ENCODE measurements at regions not wholly inside any gene's neighbourhood (a gene's known extent, or its start where the extent isn't known, plus 50 kb on each side); places are given as distances from the start of the nearest gene placed in this dataset.
A peak's percentile ranks its signal among the peaks of the same experiment; 100 is the strongest.
"Not testable (repeated sequence)": the region's sequence is repeated elsewhere in the genome, so short reads cannot be mapped to it uniquely, and the experiment has no call there.

- H3K4me3 ChIP-seq (ENCODE audit: low read depth, low read length) = no peak overlapping the region
- TF ChIP-seq CTCF (IDR thresholded peaks at IDR 0.05; ENCODE audit: insufficient read depth, low read length, poor library complexity, severe bottlenecking) = no peak
- no peak for DNase-seq (ENCODE audit: low read depth)
- no peaks in the 10 kb centered on the region for H3K36me3 ChIP-seq (ENCODE audit: control insufficient read depth, insufficient read depth, low read length)
- no peaks in the 10 kb centered on the region for H3K27me3 ChIP-seq (ENCODE audit: control insufficient read depth, insufficient read depth, low read length)
Observed at GRCh38 chr22:25318081-25318823, 98.8 kb downstream of the CRYBB2 start.

- H3K4me3 ChIP-seq (ENCODE audit: low read depth, low read length) = no peak overlapping the region
- TF ChIP-seq CTCF (IDR thresholded peaks at IDR 0.05; ENCODE audit: insufficient read depth, low read length, poor library complexity, severe bottlenecking) = no peak
- H3K27me3 ChIP-seq (ENCODE audit: control insufficient read depth, insufficient read depth, low read length) = no peaks in the 10 kb centered on the region
- no peak for DNase-seq (ENCODE audit: low read depth)
- H3K36me3 ChIP-seq (ENCODE audit: control insufficient read depth, insufficient read depth, low read length) = no peaks in the 10 kb centered on the region
Observed at GRCh38 chr22:25327018-25327755, 107.7 kb downstream of the CRYBB2 start.

- Histone ChIP-seq H3K27me3 (ENCODE audit: control insufficient read depth, insufficient read depth, low read length) (no peaks in the 10 kb centered on the region), H3K36me3 (ENCODE audit: control insufficient read depth, insufficient read depth, low read length) (no peaks in the 10 kb centered on the region), H3K4me3 (ENCODE audit: low read depth, low read length) (no peak overlapping the region)
- DNase-seq (ENCODE audit: low read depth) = no peak
- no peak for TF ChIP-seq CTCF (IDR thresholded peaks at IDR 0.05; ENCODE audit: insufficient read depth, low read length, poor library complexity, severe bottlenecking)
Observed at GRCh38 chr22:25331050-25331449, 111.6 kb downstream of the CRYBB2 start.

GRCh38 chr22:25331911-25332310 is 112.5 kb downstream of the CRYBB2 start:
- H3K4me3 ChIP-seq (ENCODE audit: low read depth, low read length); H3K27me3 ChIP-seq (ENCODE audit: control insufficient read depth, insufficient read depth, low read length); H3K36me3 ChIP-seq (ENCODE audit: control insufficient read depth, insufficient read depth, low read length); DNase-seq (ENCODE audit: low read depth): not testable (repeated sequence)

GRCh38 chr22:25332386-25332785 is 112.9 kb downstream of the CRYBB2 start:
- DNase-seq (ENCODE audit: low read depth) = no peak
- Histone ChIP-seq H3K36me3 (ENCODE audit: control insufficient read depth, insufficient read depth, low read length) (no peaks in the 10 kb centered on the region), H3K4me3 (ENCODE audit: low read depth, low read length) (no peak overlapping the region), H3K27me3 (ENCODE audit: control insufficient read depth, insufficient read depth, low read length) (no peaks in the 10 kb centered on the region)
- no peak for TF ChIP-seq CTCF (IDR thresholded peaks at IDR 0.05; ENCODE audit: insufficient read depth, low read length, poor library complexity, severe bottlenecking)

GRCh38 chr22:25334162-25334490 is 114.7 kb downstream of the CRYBB2 start:
- Histone ChIP-seq H3K36me3 (ENCODE audit: control insufficient read depth, insufficient read depth, low read length) (no peaks in the 10 kb centered on the region), H3K27me3 (ENCODE audit: control insufficient read depth, insufficient read depth, low read length) (no peaks in the 10 kb centered on the region), H3K4me3 (ENCODE audit: low read depth, low read length) (no peak overlapping the region)
- no peak for DNase-seq (ENCODE audit: low read depth)
- peak; percentile 39 for TF ChIP-seq CTCF (IDR thresholded peaks at IDR 0.05; ENCODE audit: insufficient read depth, low read length, poor library complexity, severe bottlenecking)

GRCh38 chr22:25334631-25335030 is 115.2 kb downstream of the CRYBB2 start:
- DNase-seq (ENCODE audit: low read depth); H3K27me3 ChIP-seq (ENCODE audit: control insufficient read depth, insufficient read depth, low read length); H3K36me3 ChIP-seq (ENCODE audit: control insufficient read depth, insufficient read depth, low read length); H3K4me3 ChIP-seq (ENCODE audit: low read depth, low read length): not testable (repeated sequence)

- not testable (repeated sequence) for H3K4me3 ChIP-seq (ENCODE audit: low read depth, low read length); H3K36me3 ChIP-seq (ENCODE audit: control insufficient read depth, insufficient read depth, low read length); DNase-seq (ENCODE audit: low read depth); H3K27me3 ChIP-seq (ENCODE audit: control insufficient read depth, insufficient read depth, low read length)
Observed at GRCh38 chr22:25335276-25335675, 115.8 kb downstream of the CRYBB2 start.

GRCh38 chr22:25340536-25340935 is 121.1 kb downstream of the CRYBB2 start:
- not testable (repeated sequence) for H3K27me3 ChIP-seq (ENCODE audit: control insufficient read depth, insufficient read depth, low read length); H3K4me3 ChIP-seq (ENCODE audit: low read depth, low read length); DNase-seq (ENCODE audit: low read depth); H3K36me3 ChIP-seq (ENCODE audit: control insufficient read depth, insufficient read depth, low read length)

Data from kidney epithelial cell (primary cell).